ENCODE measurements at regions not wholly inside any gene's neighbourhood (a gene's known extent, or its start where the extent isn't known, plus 50 kb on each side); places are given as distances from the start of the nearest gene placed in this dataset.
A peak's percentile ranks its signal among the peaks of the same experiment; 100 is the strongest.

GRCh38 chr2:66821168-66821567, 386.2 kb downstream of the MEIS1 start:
- Histone ChIP-seq H3K36me3 (ENCODE audit: control insufficient read depth in 2 of 2, insufficient read depth in 2 of 2, low read length in 2 of 2) (no peaks in the 10 kb centered on the region), H3K4me1 (ENCODE audit: control insufficient read depth, insufficient read depth, low read length) (no peaks in the 10 kb centered on the region), H3K4me3 (ENCODE audit: low read length in 2 of 2) (no peak overlapping the region), H3K27ac (ENCODE audit: low read length) (no peak overlapping the region), H3K27me3 (ENCODE audit: control insufficient read depth in 1 of 2, insufficient read depth in 2 of 2, low read length in 2 of 2) (no peaks in the 10 kb centered on the region), H3K9me3 (ENCODE audit: control insufficient read depth in 2 of 2, low read length in 2 of 2) (peaks cover 3% of the 10 kb centered on the region in 2 donors), H3K9ac (ENCODE audit: low read length in 2 of 2) (no peak overlapping the region)

GRCh38 chr2:66822186-66822585, 387.3 kb downstream of the MEIS1 start:
- Histone ChIP-seq H3K9ac (ENCODE audit: low read length in 2 of 2) (no peak overlapping the region), H3K4me3 (ENCODE audit: low read length in 2 of 2) (no peak overlapping the region), H3K27me3 (ENCODE audit: control insufficient read depth in 1 of 2, insufficient read depth in 2 of 2, low read length in 2 of 2) (no peaks in the 10 kb centered on the region), H3K36me3 (ENCODE audit: control insufficient read depth in 2 of 2, insufficient read depth in 2 of 2, low read length in 2 of 2) (no peaks in the 10 kb centered on the region), H3K9me3 (ENCODE audit: control insufficient read depth in 2 of 2, low read length in 2 of 2) (peaks cover 3% of the 10 kb centered on the region in 2 donors), H3K27ac (ENCODE audit: low read length) (no peak overlapping the region), H3K4me1 (ENCODE audit: control insufficient read depth, insufficient read depth, low read length) (no peaks in the 10 kb centered on the region)

GRCh38 chr2:66824926-66825325, 390.0 kb downstream of the MEIS1 start:
- Histone ChIP-seq H3K9ac (ENCODE audit: low read length in 2 of 2) (no peak overlapping the region), H3K36me3 (ENCODE audit: control insufficient read depth in 2 of 2, insufficient read depth in 2 of 2, low read length in 2 of 2) (no peaks in the 10 kb centered on the region), H3K27me3 (ENCODE audit: control insufficient read depth in 1 of 2, insufficient read depth in 2 of 2, low read length in 2 of 2) (no peaks in the 10 kb centered on the region), H3K4me1 (ENCODE audit: control insufficient read depth, insufficient read depth, low read length) (no peaks in the 10 kb centered on the region), H3K9me3 (ENCODE audit: control insufficient read depth in 2 of 2, low read length in 2 of 2) (no peaks in the 10 kb centered on the region), H3K27ac (ENCODE audit: low read length) (no peak overlapping the region), H3K4me3 (ENCODE audit: low read length in 2 of 2) (no peak overlapping the region)

- H3K36me3 ChIP-seq (ENCODE audit: control insufficient read depth in 2 of 2, insufficient read depth in 2 of 2, low read length in 2 of 2) = no peaks in the 10 kb centered on the region
- H3K4me3 ChIP-seq (ENCODE audit: low read length in 2 of 2) = no peak overlapping the region
- no peaks in the 10 kb centered on the region for H3K27me3 ChIP-seq (ENCODE audit: control insufficient read depth in 1 of 2, insufficient read depth in 2 of 2, low read length in 2 of 2)
- no peaks in the 10 kb centered on the region for H3K9me3 ChIP-seq (ENCODE audit: control insufficient read depth in 2 of 2, low read length in 2 of 2)
- H3K27ac ChIP-seq (ENCODE audit: low read length) = no peak overlapping the region
- no peaks in the 10 kb centered on the region for H3K4me1 ChIP-seq (ENCODE audit: control insufficient read depth, insufficient read depth, low read length)
- no peak overlapping the region for H3K9ac ChIP-seq (ENCODE audit: low read length in 2 of 2)
Observed at GRCh38 chr2:66827851-66828250, 392.9 kb downstream of the MEIS1 start.

- Histone ChIP-seq H3K4me3 (ENCODE audit: low read length in 2 of 2) (no peak overlapping the region), H3K4me1 (ENCODE audit: control insufficient read depth, insufficient read depth, low read length) (no peaks in the 10 kb centered on the region), H3K9ac (ENCODE audit: low read length in 2 of 2) (no peak overlapping the region), H3K27me3 (ENCODE audit: control insufficient read depth in 1 of 2, insufficient read depth in 2 of 2, low read length in 2 of 2) (no peaks in the 10 kb centered on the region), H3K27ac (ENCODE audit: low read length) (no peak overlapping the region), H3K9me3 (ENCODE audit: control insufficient read depth in 2 of 2, low read length in 2 of 2) (no peaks in the 10 kb centered on the region), H3K36me3 (ENCODE audit: control insufficient read depth in 2 of 2, insufficient read depth in 2 of 2, low read length in 2 of 2) (no peaks in the 10 kb centered on the region)
Observed at GRCh38 chr2:66828876-66829275, 394.0 kb downstream of the MEIS1 start.

- Histone ChIP-seq H3K9ac (ENCODE audit: low read length in 2 of 2) (no peak overlapping the region), H3K27me3 (ENCODE audit: control insufficient read depth in 1 of 2, insufficient read depth in 2 of 2, low read length in 2 of 2) (no peaks in the 10 kb centered on the region), H3K9me3 (ENCODE audit: control insufficient read depth in 2 of 2, low read length in 2 of 2) (no peaks in the 10 kb centered on the region), H3K4me1 (ENCODE audit: control insufficient read depth, insufficient read depth, low read length) (no peaks in the 10 kb centered on the region), H3K36me3 (ENCODE audit: control insufficient read depth in 2 of 2, insufficient read depth in 2 of 2, low read length in 2 of 2) (no peaks in the 10 kb centered on the region), H3K4me3 (ENCODE audit: low read length in 2 of 2) (no peak overlapping the region), H3K27ac (ENCODE audit: low read length) (no peak overlapping the region)
Observed at GRCh38 chr2:66830881-66831280, 396.0 kb downstream of the MEIS1 start.

- Histone ChIP-seq H3K9me3 (ENCODE audit: control insufficient read depth in 2 of 2, low read length in 2 of 2) (no peaks in the 10 kb centered on the region), H3K27me3 (ENCODE audit: control insufficient read depth in 1 of 2, insufficient read depth in 2 of 2, low read length in 2 of 2) (no peaks in the 10 kb centered on the region), H3K4me1 (ENCODE audit: control insufficient read depth, insufficient read depth, low read length) (no peaks in the 10 kb centered on the region), H3K4me3 (ENCODE audit: low read length in 2 of 2) (no peak overlapping the region), H3K27ac (ENCODE audit: low read length) (no peak overlapping the region), H3K36me3 (ENCODE audit: control insufficient read depth in 2 of 2, insufficient read depth in 2 of 2, low read length in 2 of 2) (no peaks in the 10 kb centered on the region), H3K9ac (ENCODE audit: low read length in 2 of 2) (no peak overlapping the region)
Observed at GRCh38 chr2:66832646-66833435, 397.9 kb downstream of the MEIS1 start.

- H3K27ac ChIP-seq (ENCODE audit: low read length) = no peak overlapping the region
- no peaks in the 10 kb centered on the region for H3K27me3 ChIP-seq (ENCODE audit: control insufficient read depth in 1 of 2, insufficient read depth in 2 of 2, low read length in 2 of 2)
- no peaks in the 10 kb centered on the region for H3K9me3 ChIP-seq (ENCODE audit: control insufficient read depth in 2 of 2, low read length in 2 of 2)
- no peak overlapping the region for H3K9ac ChIP-seq (ENCODE audit: low read length in 2 of 2)
- no peaks in the 10 kb centered on the region for H3K4me1 ChIP-seq (ENCODE audit: control insufficient read depth, insufficient read depth, low read length)
- no peaks in the 10 kb centered on the region for H3K36me3 ChIP-seq (ENCODE audit: control insufficient read depth in 2 of 2, insufficient read depth in 2 of 2, low read length in 2 of 2)
- H3K4me3 ChIP-seq (ENCODE audit: low read length in 2 of 2) = no peak overlapping the region
Observed at GRCh38 chr2:66834859-66835258, 399.9 kb downstream of the MEIS1 start.

- Histone ChIP-seq H3K9me3 (ENCODE audit: control insufficient read depth in 2 of 2, low read length in 2 of 2) (no peaks in the 10 kb centered on the region), H3K27me3 (ENCODE audit: control insufficient read depth in 1 of 2, insufficient read depth in 2 of 2, low read length in 2 of 2) (no peaks in the 10 kb centered on the region), H3K36me3 (ENCODE audit: control insufficient read depth in 2 of 2, insufficient read depth in 2 of 2, low read length in 2 of 2) (no peaks in the 10 kb centered on the region), H3K9ac (ENCODE audit: low read length in 2 of 2) (no peak overlapping the region), H3K27ac (ENCODE audit: low read length) (no peak overlapping the region), H3K4me3 (ENCODE audit: low read length in 2 of 2) (no peak overlapping the region), H3K4me1 (ENCODE audit: control insufficient read depth, insufficient read depth, low read length) (no peaks in the 10 kb centered on the region)
Observed at GRCh38 chr2:66836851-66837250, 401.9 kb downstream of the MEIS1 start.

GRCh38 chr2:66839551-66840320, 404.8 kb downstream of the MEIS1 start:
- Histone ChIP-seq H3K9ac (ENCODE audit: low read length in 2 of 2) (no peak overlapping the region), H3K4me1 (ENCODE audit: control insufficient read depth, insufficient read depth, low read length) (no peaks in the 10 kb centered on the region), H3K4me3 (ENCODE audit: low read length in 2 of 2) (no peak overlapping the region), H3K27ac (ENCODE audit: low read length) (peak overlapping the region; percentile 3), H3K36me3 (ENCODE audit: control insufficient read depth in 2 of 2, insufficient read depth in 2 of 2, low read length in 2 of 2) (no peaks in the 10 kb centered on the region), H3K27me3 (ENCODE audit: control insufficient read depth in 1 of 2, insufficient read depth in 2 of 2, low read length in 2 of 2) (no peaks in the 10 kb centered on the region), H3K9me3 (ENCODE audit: control insufficient read depth in 2 of 2, low read length in 2 of 2) (no peaks in the 10 kb centered on the region)
